IMR-90 (cell line): ENCODE measurements at regions not wholly inside any gene's neighbourhood (a gene's known extent, or its start where the extent isn't known, plus 50 kb on each side); places are given as distances from the start of the nearest gene placed in this dataset.

Experiments
- ATAC-seq: fragments of 200-7000 bp; cut with Tn5 transposase; 2 replicates; pipeline ENCODE4 v1.9.1; 2020; ENCODE audit warnings: low read depth, mild to moderate bottlenecking, moderate library complexity
- BruUV-seq: library from RNA; stranded (reverse); fragments of 400-500 nt; replicated peaks from 2 replicates; lab custom pipeline; 2021; lab: Mats Ljungman, UMichigan
- CTCF ChIA-PET: fragments of 300-600 bp; formaldehyde crosslinking; extraction: SDS; loops from one replicate; lab custom pipeline; 2021; ENCODE audit warnings: antibody characterized with exemption; lab: Yijun Ruan, JAX
- POLR2A ChIA-PET: fragments of 300-600 bp; sonication (Branson Sonifier 250); formaldehyde crosslinking; loops from one replicate; lab custom pipeline; 2022; ENCODE audit warnings: antibody characterized with exemption; ENCODE audit not compliant: unreplicated experiment; lab: Charles Lee
- DNase-seq: peaks from one replicate; pipeline ENCODE4 v3.0.0; 2013
- H2AFZ ChIP-seq: replicated peaks from 2 replicates; pipeline ENCODE3; 2013; ENCODE audit warnings: low read length, mild to moderate bottlenecking; ENCODE audit not compliant: poor library complexity
- H2AK5ac ChIP-seq: 2 replicates; pipeline ENCODE4 v1.6.1; 2013; ENCODE audit warnings: low read depth, low read length, inconsistent platforms
- H2AK9ac ChIP-seq: replicated peaks from 2 replicates; pipeline ENCODE3; 2013; ENCODE audit warnings: mild to moderate bottlenecking, low read depth, low read length, moderate library complexity; ENCODE audit not compliant: poor library complexity
- H2BK120ac ChIP-seq: 2 replicates; pipeline ENCODE4 v1.6.1; 2013; ENCODE audit warnings: low read depth, low read length, inconsistent platforms
- H2BK15ac ChIP-seq: 3 replicates; pipeline ENCODE4 v1.6.1; 2013; ENCODE audit warnings: low read depth, low read length, inconsistent platforms
- H2BK20ac ChIP-seq: 2 replicates; pipeline ENCODE4 v1.6.1; 2013; ENCODE audit warnings: low read depth, mild to moderate bottlenecking, inconsistent platforms, low read length, moderate library complexity
- H2BK5ac ChIP-seq: 2 replicates; pipeline ENCODE4 v1.6.1; 2013; ENCODE audit warnings: mild to moderate bottlenecking, low read depth, low read length, inconsistent platforms; ENCODE audit not compliant: poor library complexity, severe bottlenecking
- H3K14ac ChIP-seq: replicated peaks from 2 replicates; pipeline ENCODE4 v1.6.1; 2013; ENCODE audit warnings: low read depth, low read length, inconsistent platforms
- H3K18ac ChIP-seq: 2 replicates; pipeline ENCODE4 v1.6.1; 2013; ENCODE audit warnings: low read depth, low read length, control low read depth
- H3K23ac ChIP-seq: 2 replicates; pipeline ENCODE4 v1.6.1; 2013; ENCODE audit warnings: low read depth, low read length, inconsistent platforms
- H3K27ac ChIP-seq: 2 replicates; pipeline ENCODE4 v1.5.1; 2013; ENCODE audit warnings: mild to moderate bottlenecking, control low read depth, low read length; ENCODE audit not compliant: insufficient read depth
- H3K27me3 ChIP-seq: 2 replicates; pipeline ENCODE4 v1.6.1; 2013; ENCODE audit warnings: low read length; ENCODE audit not compliant: control insufficient read depth, insufficient read depth
- H3K36me3 ChIP-seq: 2 replicates; pipeline ENCODE4 v1.6.1; 2013; ENCODE audit warnings: low read length, mixed read lengths; ENCODE audit not compliant: control insufficient read depth, insufficient read depth
- H3K4ac ChIP-seq: 2 replicates; pipeline ENCODE4 v1.6.1; 2013; ENCODE audit warnings: low read depth, low read length, inconsistent platforms
- H3K4me1 ChIP-seq: 2 replicates; pipeline ENCODE4 v1.6.1; 2013; ENCODE audit warnings: low read length, mixed read lengths; ENCODE audit not compliant: control insufficient read depth, insufficient read depth
- H3K4me2 ChIP-seq: 2 replicates; pipeline ENCODE4 v1.6.1; 2013; ENCODE audit warnings: low read depth, mild to moderate bottlenecking, control low read depth, low read length, moderate library complexity
- H3K4me3 ChIP-seq: 2 replicates; pipeline ENCODE4 v1.5.1; 2013; ENCODE audit warnings: low read depth, mild to moderate bottlenecking, control low read depth, low read length, moderate library complexity; ENCODE audit not compliant: insufficient read depth
- H3K56ac ChIP-seq: 2 replicates; pipeline ENCODE4 v1.6.1; 2013; ENCODE audit warnings: low read length, inconsistent platforms; ENCODE audit not compliant: insufficient read depth; ENCODE audit errors: extremely low read depth
- H3K79me1 ChIP-seq, 2 experiments: 2 replicates each; pipeline ENCODE4 v1.6.1; 2013; ENCODE audit warnings: low read length in 2 of 2, inconsistent platforms in 1 of 2, low read depth in 1 of 2
- H3K9ac ChIP-seq: 2 replicates; pipeline ENCODE4 v1.6.1; 2013; ENCODE audit warnings: low read depth, low read length, control low read depth
- H3K9me1 ChIP-seq: 2 replicates; pipeline ENCODE4 v1.6.1; 2013; ENCODE audit warnings: low read length, inconsistent platforms; ENCODE audit not compliant: insufficient read depth
- H3K9me3 ChIP-seq: 2 replicates; pipeline ENCODE4 v1.6.1; 2013; ENCODE audit warnings: low read length; ENCODE audit not compliant: control insufficient read depth, insufficient read depth
- H4K20me1 ChIP-seq: 2 replicates; pipeline ENCODE4 v1.6.1; 2013; ENCODE audit warnings: low read length, inconsistent platforms; ENCODE audit not compliant: insufficient read depth
- H4K5ac ChIP-seq: 2 replicates; pipeline ENCODE4 v1.6.1; 2013; ENCODE audit warnings: mild to moderate bottlenecking, low read depth, low read length, control low read depth
- H4K8ac ChIP-seq, 2 experiments: 2 replicates each; pipeline ENCODE4 v1.6.1; 2013; ENCODE audit warnings: low read depth in 2 of 2, low read length in 2 of 2, control low read depth in 1 of 2, inconsistent platforms in 1 of 2
- H4K91ac ChIP-seq: 2 replicates; pipeline ENCODE4 v1.6.1; 2013; ENCODE audit warnings: low read depth, low read length, inconsistent platforms; ENCODE audit not compliant: insufficient read depth
- CEBPB ChIP-seq: IDR thresholded peaks from 2 replicates; pipeline ENCODE4 v1.6.1; 2012; ENCODE audit warnings: low read depth, low read length, improper control_type of control experiment
- CHD1 ChIP-seq: IDR thresholded peaks from 2 replicates; pipeline ENCODE4 v1.6.1; 2012; ENCODE audit warnings: low read depth, low read length, improper control_type of control experiment
- FOS ChIP-seq: fragments of 150-350 bp; IDR thresholded peaks from 2 replicates; pipeline ENCODE4 v1.6.1; 2016; ENCODE audit warnings: low read depth, low read length
- MAFK ChIP-seq: IDR thresholded peaks from 2 replicates; pipeline ENCODE4 v1.6.1; 2012; ENCODE audit warnings: low read depth, low read length, improper control_type of control experiment
- MAZ ChIP-seq: IDR thresholded peaks from 2 replicates; pipeline ENCODE4 v1.6.1; 2012; ENCODE audit warnings: low read depth, mild to moderate bottlenecking, low read length, improper control_type of control experiment, moderate library complexity, borderline replicate concordance
- MXI1 ChIP-seq: IDR thresholded peaks from 2 replicates; pipeline ENCODE4 v1.6.1; 2012; ENCODE audit warnings: low read depth, mild to moderate bottlenecking, low read length, moderate library complexity, borderline replicate concordance
- NFE2L2 ChIP-seq: fragments of 150-350 bp; IDR thresholded peaks from 2 replicates; pipeline ENCODE4 v1.6.1; 2016; ENCODE audit warnings: low read depth, mild to moderate bottlenecking, low read length
- POLR2A ChIP-seq: IDR thresholded peaks from 2 replicates; pipeline ENCODE4 v1.6.1; 2012; ENCODE audit warnings: mild to moderate bottlenecking, low read depth, low read length
- RAD21 ChIP-seq: IDR thresholded peaks from 2 replicates; pipeline ENCODE4 v1.6.1; 2012; ENCODE audit warnings: low read length, improper control_type of control experiment
- RCOR1 ChIP-seq: IDR thresholded peaks from 2 replicates; pipeline ENCODE4 v1.6.1; 2012; ENCODE audit warnings: mild to moderate bottlenecking, low read length, improper control_type of control experiment; ENCODE audit not compliant: insufficient replicate concordance
- RFX5 ChIP-seq: IDR thresholded peaks from 2 replicates; pipeline ENCODE4 v1.8.0; 2012; ENCODE audit warnings: low read depth, mild to moderate bottlenecking, low read length, moderate library complexity
- SMC3 ChIP-seq: fragments of 150-350 bp; IDR thresholded peaks from 2 replicates; pipeline ENCODE4 v1.6.1; 2016; ENCODE audit warnings: low read depth, mild to moderate bottlenecking, antibody characterized with exemption, low read length, moderate library complexity
- WGBS, 2 experiments: methylation state at CpG; one replicate each; pipeline versions ENCODE4 v1.1.5 to v1.1.7; 2013; ENCODE audit warnings: missing lambda C conversion rate in 2 of 2; ENCODE audit not compliant: insufficient read length in 1 of 2; ENCODE audit errors: extremely low coverage in 2 of 2; 5-methylcytosine and 5-hydroxymethylcytosine counted together
- dilution Hi-C: fragments of 300-500 bp; cut with HindIII; formaldehyde crosslinking; loops from one replicate; pipeline ENCODE4 v1.14.3; 2018; ENCODE audit warnings: low sequenced_read_pairs; ENCODE audit not compliant: unreplicated experiment
- in situ Hi-C: fragments of 300-500 bp; cut with MboI; formaldehyde crosslinking; loops from 3 replicates; pipeline ENCODE4 v1.14.3; 2019; ENCODE audit warnings: low sequenced_read_pairs, inconsistent platforms, mixed read lengths
- intact Hi-C: fragments of 100-400 bp; cut with micrococcal nuclease; formaldehyde crosslinking; loops from 2 replicates; pipeline ENCODE4 v1.10.0; 2022
- TF ChIP-seq, protein P1 (sequence below): fragments of 150-350 bp; IDR thresholded peaks from 2 replicates; pipeline ENCODE4 v1.6.1; 2017; ENCODE audit warnings: mild to moderate bottlenecking, antibody characterized with exemption, low read length, low read depth
- TF ChIP-seq, protein P2 (sequence below): conservative IDR thresholded peaks from 2 replicates; pipeline ENCODE4 v1.5.1; 2012; ENCODE audit warnings: mild to moderate bottlenecking, low read depth, low read length, improper control_type of control experiment

DNA sequence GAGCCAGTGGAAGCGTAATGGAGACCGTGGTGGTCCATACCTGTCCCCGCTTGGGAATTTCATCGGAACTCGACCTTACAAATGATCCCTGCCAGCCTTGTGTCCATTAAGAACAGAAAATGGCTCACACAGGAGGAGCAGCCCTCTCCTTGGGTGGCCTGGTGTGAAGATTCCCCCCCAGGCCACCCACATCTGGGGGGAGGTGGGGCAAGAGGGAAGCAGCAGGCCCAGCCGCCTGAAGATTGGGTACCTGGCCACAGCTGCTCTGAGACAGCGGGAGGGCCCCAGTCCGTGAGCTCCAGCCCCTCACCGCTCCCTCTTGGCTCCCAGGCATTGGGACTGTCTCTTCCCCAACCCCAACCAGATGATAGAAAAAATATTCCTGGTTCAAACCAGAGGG, 277.8 kb upstream of the FOXF1 start:
- ChIA-PET POLR2A (no interaction called here), CTCF (no interaction called here)
- BruUV-seq = no TSS peak

More for the DNA sequence above, 277.8 kb upstream of the FOXF1 start:
- H3K9me3 ChIP-seq = no peaks in the 10 kb centered on the region
- H3K14ac ChIP-seq = no peak overlapping the region
- peaks cover 13% of the 10 kb centered on the region; the same call in 1 of the 2 replicates for H3K9me1 ChIP-seq
- dilution Hi-C loops (no loop called here), in situ Hi-C loops (no loop called here), intact Hi-C loops (no loop called here)
- peaks cover 2% of the 10 kb centered on the region; the same call in 1 of the 2 replicates for H3K4me1 ChIP-seq
- no peak overlapping the region for H2AK5ac ChIP-seq
- no peaks in the 10 kb centered on the region for H4K20me1 ChIP-seq
- no peaks in the 10 kb centered on the region for H3K36me3 ChIP-seq
- no peak overlapping the region for H2AFZ ChIP-seq
- no peak overlapping the region for H3K18ac ChIP-seq
- no peak overlapping the region for H2BK120ac ChIP-seq
- H3K79me1 ChIP-seq = no peaks in the 10 kb centered on the region
- H3K27ac ChIP-seq = no peak overlapping the region
- no peak overlapping the region for H3K23ac ChIP-seq
- H4K91ac ChIP-seq = no peak overlapping the region
- no peak overlapping the region for H3K56ac ChIP-seq
- no peaks in the 10 kb centered on the region for H3K27me3 ChIP-seq
- H3K4me2 ChIP-seq = no peak overlapping the region
- 100% methylated on average over 1 of the region's 9 CpGs; no CpG with 5 or more reads in 1 of the 2 experiments for WGBS, 2 experiments
- no peak overlapping the region for H3K4me3 ChIP-seq
- no peak overlapping the region for H2BK15ac ChIP-seq
- ATAC-seq (no peak), DNase-seq (no peak)
- H3K4ac ChIP-seq = no peak overlapping the region
- TF ChIP-seq MXI1 = no peak
- TF ChIP-seq NFE2L2 = no peak
- no peak for TF ChIP-seq FOS
- no peak for TF ChIP-seq MAZ
- TF ChIP-seq, protein P1, sequence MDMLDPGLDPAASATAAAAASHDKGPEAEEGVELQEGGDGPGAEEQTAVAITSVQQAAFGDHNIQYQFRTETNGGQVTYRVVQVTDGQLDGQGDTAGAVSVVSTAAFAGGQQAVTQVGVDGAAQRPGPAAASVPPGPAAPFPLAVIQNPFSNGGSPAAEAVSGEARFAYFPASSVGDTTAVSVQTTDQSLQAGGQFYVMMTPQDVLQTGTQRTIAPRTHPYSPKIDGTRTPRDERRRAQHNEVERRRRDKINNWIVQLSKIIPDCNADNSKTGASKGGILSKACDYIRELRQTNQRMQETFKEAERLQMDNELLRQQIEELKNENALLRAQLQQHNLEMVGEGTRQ = no peak
- TF ChIP-seq, protein P2, sequence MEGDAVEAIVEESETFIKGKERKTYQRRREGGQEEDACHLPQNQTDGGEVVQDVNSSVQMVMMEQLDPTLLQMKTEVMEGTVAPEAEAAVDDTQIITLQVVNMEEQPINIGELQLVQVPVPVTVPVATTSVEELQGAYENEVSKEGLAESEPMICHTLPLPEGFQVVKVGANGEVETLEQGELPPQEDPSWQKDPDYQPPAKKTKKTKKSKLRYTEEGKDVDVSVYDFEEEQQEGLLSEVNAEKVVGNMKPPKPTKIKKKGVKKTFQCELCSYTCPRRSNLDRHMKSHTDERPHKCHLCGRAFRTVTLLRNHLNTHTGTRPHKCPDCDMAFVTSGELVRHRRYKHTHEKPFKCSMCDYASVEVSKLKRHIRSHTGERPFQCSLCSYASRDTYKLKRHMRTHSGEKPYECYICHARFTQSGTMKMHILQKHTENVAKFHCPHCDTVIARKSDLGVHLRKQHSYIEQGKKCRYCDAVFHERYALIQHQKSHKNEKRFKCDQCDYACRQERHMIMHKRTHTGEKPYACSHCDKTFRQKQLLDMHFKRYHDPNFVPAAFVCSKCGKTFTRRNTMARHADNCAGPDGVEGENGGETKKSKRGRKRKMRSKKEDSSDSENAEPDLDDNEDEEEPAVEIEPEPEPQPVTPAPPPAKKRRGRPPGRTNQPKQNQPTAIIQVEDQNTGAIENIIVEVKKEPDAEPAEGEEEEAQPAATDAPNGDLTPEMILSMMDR = no peak
- TF ChIP-seq SMC3 = no peak
- no peak for TF ChIP-seq RAD21
- no peak for TF ChIP-seq MAFK
- no peak for TF ChIP-seq RCOR1
- no peak for TF ChIP-seq CEBPB
- no peak for TF ChIP-seq RFX5
- TF ChIP-seq POLR2A = no peak
- no peak for TF ChIP-seq CHD1
- no peak overlapping the region for H4K8ac ChIP-seq
- H2BK20ac ChIP-seq = no peak overlapping the region
- H4K5ac ChIP-seq = no peak overlapping the region
- peak overlapping the region; percentile 55 for H2AK9ac ChIP-seq
- H2BK5ac ChIP-seq = no peak overlapping the region
- H3K9ac ChIP-seq = no peak overlapping the region
